AG04449 (cell line): ENCODE measurements at regions not wholly inside any gene's neighbourhood (a gene's known extent, or its start where the extent isn't known, plus 50 kb on each side); places are given as distances from the start of the nearest gene placed in this dataset.

Experiments
- CTCF ChIA-PET: fragments of 350-600 bp; formaldehyde crosslinking; extraction: SDS; loops from one replicate; lab custom pipeline; 2021; ENCODE audit warnings: antibody characterized with exemption; lab: Yijun Ruan, JAX
- POLR2A ChIA-PET: fragments of 400-600, 350-600 bp; formaldehyde crosslinking; extraction: SDS; loops from one replicate; lab custom pipeline; 2020; ENCODE audit warnings: antibody characterized with exemption, inconsistent platforms; lab: Yijun Ruan, JAX
- DNase-seq: peaks from one replicate; pipeline ENCODE4 v3.0.0-alpha.2; 2010; ENCODE audit warnings: low read depth, low spot score
- H3K4me3 ChIP-seq: 2 replicates; pipeline ENCODE4 v1.5.1; 2011; ENCODE audit warnings: low read depth, mild to moderate bottlenecking, control low read depth, low read length
- TF ChIP-seq, protein P1 (sequence below): IDR thresholded peaks from one replicate; pipeline ENCODE4 v1.5.1; 2011; ENCODE audit warnings: mild to moderate bottlenecking, moderate library complexity, low read length, control low read depth, inconsistent platforms; ENCODE audit not compliant: insufficient read depth; ENCODE audit errors: missing control alignments

DNA sequence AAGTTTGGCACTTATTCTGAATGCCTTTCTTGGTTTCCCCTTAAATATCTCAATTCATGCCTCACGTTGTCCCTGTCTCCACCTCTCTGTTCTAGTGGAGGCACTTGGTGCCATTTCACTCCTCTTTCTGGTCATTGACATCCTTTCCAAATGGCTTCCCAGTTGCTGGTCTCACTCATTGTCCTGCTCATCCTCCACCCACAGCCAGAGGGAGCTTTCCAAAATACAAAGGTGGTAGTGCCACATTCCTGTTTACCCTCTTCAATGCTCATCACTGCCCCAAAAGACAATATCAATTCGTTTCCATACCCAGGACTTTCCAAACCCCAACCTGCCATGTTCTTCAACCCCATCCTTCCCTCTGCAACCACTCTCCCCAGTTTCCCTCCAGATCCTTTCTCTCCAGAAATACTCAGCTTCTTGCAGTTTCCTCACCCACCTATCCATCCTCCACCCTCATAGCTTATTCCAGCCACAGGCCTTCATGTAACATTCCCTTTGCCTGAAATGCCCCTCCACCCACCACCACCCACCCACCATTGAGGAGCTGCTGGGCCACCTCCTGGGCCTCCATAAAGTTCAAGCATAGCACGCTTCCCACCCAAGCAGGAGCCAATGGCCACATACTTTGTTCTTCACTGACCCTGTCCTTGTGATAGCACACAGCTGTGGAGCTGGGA lies 63.1 kb upstream of the ADRB1 start:
- CTCF ChIA-PET = interaction anchor here (1.1 kb wide), 1 partner anchor 24 kb away, joined by 3 read pairs; no protein-coding TSS in a partner anchor
- DNase-seq = no peak

DNA sequence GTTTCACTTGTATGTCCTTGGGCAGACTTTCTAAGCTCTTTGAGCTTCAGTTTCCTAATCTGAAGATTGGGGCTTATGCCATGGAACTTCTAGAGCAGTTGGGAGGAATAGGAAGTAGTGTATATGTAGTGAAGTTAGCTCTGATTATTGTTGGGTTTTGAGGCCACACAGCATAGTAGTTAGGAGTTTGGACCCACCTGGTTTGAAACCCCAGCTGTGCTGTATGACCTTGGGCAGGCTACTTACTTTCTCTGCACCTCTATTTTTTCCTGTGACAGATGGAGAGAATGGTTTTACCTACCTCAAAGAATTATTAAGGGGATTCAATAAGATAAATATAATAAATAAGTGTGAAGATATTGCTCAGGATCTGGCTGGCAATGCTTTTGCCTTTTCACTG lies 61.4 kb upstream of the ADRB1 start:
- CTCF ChIA-PET = no interaction called here
- no peak overlapping the region for H3K4me3 ChIP-seq

More for the DNA sequence above, 63.1 kb upstream of the ADRB1 start:
- no peak overlapping the region for H3K4me3 ChIP-seq
- POLR2A ChIA-PET = interaction anchor here (0.6 kb wide), 1 partner anchor 10 kb away, joined by 3 read pairs; no protein-coding TSS in a partner anchor
- TF ChIP-seq, protein P1, sequence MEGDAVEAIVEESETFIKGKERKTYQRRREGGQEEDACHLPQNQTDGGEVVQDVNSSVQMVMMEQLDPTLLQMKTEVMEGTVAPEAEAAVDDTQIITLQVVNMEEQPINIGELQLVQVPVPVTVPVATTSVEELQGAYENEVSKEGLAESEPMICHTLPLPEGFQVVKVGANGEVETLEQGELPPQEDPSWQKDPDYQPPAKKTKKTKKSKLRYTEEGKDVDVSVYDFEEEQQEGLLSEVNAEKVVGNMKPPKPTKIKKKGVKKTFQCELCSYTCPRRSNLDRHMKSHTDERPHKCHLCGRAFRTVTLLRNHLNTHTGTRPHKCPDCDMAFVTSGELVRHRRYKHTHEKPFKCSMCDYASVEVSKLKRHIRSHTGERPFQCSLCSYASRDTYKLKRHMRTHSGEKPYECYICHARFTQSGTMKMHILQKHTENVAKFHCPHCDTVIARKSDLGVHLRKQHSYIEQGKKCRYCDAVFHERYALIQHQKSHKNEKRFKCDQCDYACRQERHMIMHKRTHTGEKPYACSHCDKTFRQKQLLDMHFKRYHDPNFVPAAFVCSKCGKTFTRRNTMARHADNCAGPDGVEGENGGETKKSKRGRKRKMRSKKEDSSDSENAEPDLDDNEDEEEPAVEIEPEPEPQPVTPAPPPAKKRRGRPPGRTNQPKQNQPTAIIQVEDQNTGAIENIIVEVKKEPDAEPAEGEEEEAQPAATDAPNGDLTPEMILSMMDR = no peak

DNA sequence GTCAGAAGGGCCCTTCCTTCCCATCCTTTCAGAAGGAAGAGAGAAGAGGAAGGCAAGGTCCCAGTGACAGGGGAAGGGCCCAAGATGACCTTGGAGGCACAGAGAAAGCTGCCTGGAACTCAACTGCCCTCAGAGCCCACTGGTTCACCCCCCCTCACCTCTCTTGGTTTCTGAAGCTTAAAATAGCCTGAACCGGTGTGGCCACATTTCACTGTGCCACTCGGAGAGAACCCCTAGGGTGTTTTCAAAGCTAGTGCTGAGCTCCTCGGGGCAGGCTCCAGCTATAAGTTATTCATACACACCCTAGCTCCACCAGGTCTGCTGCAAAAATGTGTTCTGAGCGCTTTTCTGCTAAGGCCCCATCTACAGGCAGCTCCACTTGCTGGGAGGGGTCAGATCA lies 60.9 kb upstream of the ADRB1 start:
- CTCF ChIA-PET = no interaction called here
- no peak overlapping the region for H3K4me3 ChIP-seq
- POLR2A ChIA-PET = no interaction called here
- TF ChIP-seq, protein P1 = no peak
- no peak for DNase-seq

More for the DNA sequence above, 61.4 kb upstream of the ADRB1 start:
- TF ChIP-seq, protein P1 = no peak
- DNase-seq = no peak
- POLR2A ChIA-PET = no interaction called here

DNA sequence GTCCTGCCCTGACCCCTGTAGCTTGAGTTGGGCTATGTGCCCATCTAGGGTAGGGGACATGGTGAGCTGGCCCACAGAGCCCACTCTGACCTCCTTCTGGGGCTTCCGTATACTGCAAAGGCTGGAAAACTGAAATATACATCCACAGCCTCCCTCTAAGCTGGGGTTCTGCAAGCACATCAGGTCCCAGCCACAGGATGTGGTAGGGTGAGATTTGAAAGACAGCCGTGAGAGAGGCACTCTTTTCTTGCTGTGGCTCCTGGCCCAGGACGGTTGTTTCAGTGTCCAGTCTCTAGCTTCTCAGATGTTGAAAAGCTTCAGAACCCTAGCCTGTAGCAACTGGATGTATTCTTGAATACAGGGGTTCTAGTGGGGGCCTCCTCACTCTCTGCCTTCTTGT lies 60.1 kb upstream of the ADRB1 start:
- TF ChIP-seq, protein P1 = no peak
- no peak overlapping the region for H3K4me3 ChIP-seq
- DNase-seq = no peak
- ChIA-PET POLR2A (no interaction called here), CTCF (no interaction called here)

DNA sequence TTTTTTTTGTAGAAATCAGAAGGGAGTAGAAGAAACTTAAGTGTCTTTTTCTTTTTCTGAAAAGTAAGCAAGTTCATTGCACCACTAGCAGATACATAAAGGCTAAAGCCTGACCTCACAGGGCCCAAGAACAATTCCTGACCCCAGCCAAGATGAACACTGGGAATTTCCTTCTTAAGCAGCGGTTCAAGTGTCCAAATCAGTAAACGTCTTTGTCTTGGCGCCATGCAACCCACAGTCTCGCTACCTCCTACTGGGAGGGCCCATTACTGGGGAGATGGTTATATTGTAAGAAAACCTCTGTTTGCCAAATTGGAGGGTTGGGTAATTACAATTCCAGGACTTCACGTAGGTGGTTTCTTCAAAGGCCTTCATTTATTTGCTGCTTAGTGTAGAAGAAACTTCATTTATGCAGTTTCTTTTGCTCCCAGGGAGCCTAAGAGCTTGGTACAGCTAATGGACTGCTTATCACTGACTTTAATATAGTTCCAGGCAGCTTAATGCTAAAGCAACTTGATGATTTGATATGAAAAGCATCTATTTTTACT lies 58.3 kb upstream of the ADRB1 start:
- CTCF ChIA-PET = interaction anchor here (1.2 kb wide), 1 partner anchor 186 kb away, joined by 3 read pairs; no protein-coding TSS in a partner anchor
- POLR2A ChIA-PET = no interaction called here
- no peak for DNase-seq
- TF ChIP-seq, protein P1 = no peak
- no peak overlapping the region for H3K4me3 ChIP-seq

DNA sequence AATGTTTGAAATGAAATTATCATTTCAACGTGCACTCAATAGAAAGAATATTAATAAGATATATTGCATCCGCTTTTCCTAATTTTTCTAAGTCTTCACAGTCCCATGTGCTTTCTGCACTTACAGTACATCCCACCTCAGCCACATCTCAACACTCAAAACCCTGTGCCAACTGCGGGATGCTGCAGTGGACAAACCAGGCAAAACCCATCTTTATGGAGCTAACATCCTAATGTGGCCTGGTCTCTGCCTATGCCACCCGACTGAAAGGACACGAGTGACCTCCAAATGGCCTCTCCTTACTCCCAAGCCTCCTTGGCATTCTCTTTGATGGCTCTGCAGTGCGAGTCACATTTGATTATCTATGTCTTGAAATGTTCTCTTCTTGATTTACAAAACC lies 57.4 kb upstream of the ADRB1 start:
- ChIA-PET POLR2A (no interaction called here), CTCF (no interaction called here)

More for the DNA sequence above, 57.4 kb upstream of the ADRB1 start:
- no peak for DNase-seq
- TF ChIP-seq, protein P1 = no peak
- H3K4me3 ChIP-seq = no peak overlapping the region
